ENCODE measurements at regions not wholly inside any gene's neighbourhood (a gene's known extent, or its start where the extent isn't known, plus 50 kb on each side); places are given as distances from the start of the nearest gene placed in this dataset.

DNA sequence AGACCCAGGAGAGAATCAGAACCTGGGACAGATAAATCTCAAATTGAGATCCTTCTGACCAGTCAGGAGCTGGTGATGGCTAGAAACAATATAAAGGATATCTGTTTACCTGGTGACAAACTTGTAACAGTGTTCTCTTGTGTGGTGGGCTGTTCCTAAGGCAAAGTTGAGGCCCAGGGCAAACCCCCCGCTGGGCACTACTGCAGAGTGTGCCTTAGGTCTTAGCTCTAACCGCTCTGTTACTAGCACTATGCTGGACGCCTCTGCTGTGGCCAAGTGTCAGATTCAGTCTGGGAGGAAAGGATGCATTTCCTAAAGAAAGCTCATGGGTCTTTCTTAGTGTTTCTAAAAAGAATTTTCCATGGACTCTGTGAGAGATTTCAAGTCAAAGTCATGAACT, 146.5 kb upstream of the MEIS2 start:
- TF ChIP-seq POLR2A (IDR thresholded peaks at IDR 0.05; ENCODE audit: low read length) (no peak), GATA1 (IDR thresholded peaks at IDR 0.05; ENCODE audit: low read depth, low read length) (no peak)
